Non-pigmented ciliary epithelial cell (primary cell): ENCODE measurements at regions not wholly inside any gene's neighbourhood (a gene's known extent, or its start where the extent isn't known, plus 50 kb on each side); places are given as distances from the start of the nearest gene placed in this dataset.

Experiments used
- DNase-seq: peaks from one replicate; pipeline ENCODE4 v3.0.0-alpha.2; 2010; ENCODE audit warnings: low read depth

- DNase-seq: no peak
Measured at GRCh38 chr12:41932470-41932991, 212.1 kb downstream of the GXYLT1 start.

GRCh38 chr12:41930866-41931437 is 213.7 kb downstream of the GXYLT1 start:
- no peak for DNase-seq

- DNase-seq: no peak
Measured at GRCh38 chr12:41924111-41924510, 220.6 kb downstream of the GXYLT1 start.

GRCh38 chr12:41923351-41923750 is 221.3 kb downstream of the GXYLT1 start:
- DNase-seq: no peak

GRCh38 chr12:41920355-41920754 is 224.3 kb downstream of the GXYLT1 start:
- no peak for DNase-seq

GRCh38 chr12:41919526-41920261 is 225.0 kb downstream of the GXYLT1 start:
- no peak for DNase-seq

- DNase-seq: no peak
Measured at GRCh38 chr12:41919048-41919447, 225.6 kb downstream of the GXYLT1 start.

GRCh38 chr12:41917938-41918341 is 226.7 kb downstream of the GXYLT1 start:
- DNase-seq: no peak

- no peak for DNase-seq
Measured at GRCh38 chr12:41917181-41917580, 227.5 kb downstream of the GXYLT1 start.

- DNase-seq: no peak
Measured at GRCh38 chr12:41910578-41911320, 233.9 kb downstream of the GXYLT1 start.

- DNase-seq: no peak
Measured at GRCh38 chr12:41908206-41908605, 236.5 kb downstream of the GXYLT1 start.

- DNase-seq: no peak
Measured at GRCh38 chr12:41907550-41907949, 237.1 kb downstream of the GXYLT1 start.

GRCh38 chr12:41907021-41907420 is 237.7 kb downstream of the GXYLT1 start:
- DNase-seq: no peak

GRCh38 chr12:41905759-41906297 is 238.8 kb downstream of the GXYLT1 start:
- no peak for DNase-seq

GRCh38 chr12:41905073-41905758 is 239.5 kb downstream of the GXYLT1 start:
- no peak for DNase-seq

GRCh38 chr12:41904041-41904440 is 240.6 kb downstream of the GXYLT1 start:
- DNase-seq: no peak

GRCh38 chr12:41903014-41903708 is 241.5 kb downstream of the GXYLT1 start:
- no peak for DNase-seq

GRCh38 chr12:41899577-41899976 is 245.1 kb downstream of the GXYLT1 start:
- no peak for DNase-seq

- DNase-seq: no peak
Measured at GRCh38 chr12:41897593-41897992, 247.1 kb downstream of the GXYLT1 start.

- no peak for DNase-seq
Measured at GRCh38 chr12:41893491-41893890, 251.2 kb downstream of the GXYLT1 start.

GRCh38 chr12:41892302-41892701 is 252.4 kb downstream of the GXYLT1 start:
- DNase-seq: no peak
